Activated CD4-positive, alpha-beta T cell treated with anti-CD3 and anti-CD28 coated beads, Interleukin-2, amount 50 U/mL, for 1 hour (primary cell): ENCODE measurements at regions not wholly inside any gene's neighbourhood (a gene's known extent, or its start where the extent isn't known, plus 50 kb on each side); places are given as distances from the start of the nearest gene placed in this dataset.

Experiments used
- DNase-seq: peaks from one replicate; pipeline ENCODE4 v3.0.0-alpha.2; 2020

GRCh38 chr1:39085174-39085573 is 59.0 kb downstream of the NDUFS5 start:
- no peak for DNase-seq

GRCh38 chr1:39086386-39086785 is 60.2 kb downstream of the NDUFS5 start:
- DNase-seq, result no peak

- no peak for DNase-seq
Measured at GRCh38 chr1:39086865-39087409, 60.8 kb downstream of the NDUFS5 start.

- no peak for DNase-seq
Measured at GRCh38 chr1:39087435-39087834, 61.3 kb downstream of the NDUFS5 start.

- no peak for DNase-seq
Measured at GRCh38 chr1:39088658-39089057, 62.5 kb downstream of the NDUFS5 start.

GRCh38 chr1:39089931-39090521 is 63.9 kb downstream of the NDUFS5 start:
- no peak for DNase-seq

- no peak for DNase-seq
Measured at GRCh38 chr1:39090757-39091380, 64.7 kb downstream of the NDUFS5 start.

GRCh38 chr1:39091845-39092645 is 65.9 kb downstream of the NDUFS5 start:
- peak; percentile 64 for DNase-seq

GRCh38 chr1:39094685-39095084 is 68.5 kb downstream of the NDUFS5 start:
- DNase-seq, result no peak

GRCh38 chr1:39098546-39099250 is 72.5 kb downstream of the NDUFS5 start:
- peak; percentile 55 for DNase-seq

GRCh38 chr1:39102537-39103327 is 76.6 kb downstream of the NDUFS5 start:
- DNase-seq, result no peak

GRCh38 chr1:39103328-39104157 is 77.4 kb downstream of the NDUFS5 start:
- no peak for DNase-seq

GRCh38 chr1:39104158-39105060 is 78.3 kb downstream of the NDUFS5 start:
- DNase-seq, result no peak

GRCh38 chr1:39105061-39105840 is 79.1 kb downstream of the NDUFS5 start:
- DNase-seq, result peak; percentile 60

GRCh38 chr1:39105841-39106765 is 80.0 kb downstream of the NDUFS5 start:
- peak; percentile 35 for DNase-seq

GRCh38 chr1:39106801-39107327 is 80.7 kb downstream of the NDUFS5 start:
- DNase-seq, result no peak

- DNase-seq, result no peak
Measured at GRCh38 chr1:39107341-39108290, 81.5 kb downstream of the NDUFS5 start.
